ENCODE measurements at regions not wholly inside any gene's neighbourhood (a gene's known extent, or its start where the extent isn't known, plus 50 kb on each side); places are given as distances from the start of the nearest gene placed in this dataset.

- no peak for TF ChIP-seq EZH2 (IDR thresholded peaks at IDR 0.05)
- no peak for TF ChIP-seq POLR2AphosphoS5 (IDR thresholded peaks at IDR 0.05; ENCODE audit: borderline replicate concordance, low read depth, low read length)
Measured at GRCh38 chr7:135845415-135846075, 96.9 kb upstream of the FAM180A start.

All from SK-N-MC (cell line).